GM12878 (cell line): ENCODE measurements at regions not wholly inside any gene's neighbourhood (a gene's known extent, or its start where the extent isn't known, plus 50 kb on each side); places are given as distances from the start of the nearest gene placed in this dataset.

Experiments used
- ATAC-seq: fragments of 200-7000 bp; cut with Tn5 transposase; 3 replicates; pipeline ENCODE4 v1.9.1; 2020; ENCODE audit warnings: mild to moderate bottlenecking, moderate library complexity
- BruUV-seq: library from RNA; stranded (reverse); fragments of 400-500 nt; replicated peaks from 2 replicates; lab custom pipeline; 2021; lab: Mats Ljungman, UMichigan
- CTCF ChIA-PET: fragments of 300-600 bp; sonication (Branson Sonifier 250); formaldehyde crosslinking; extraction: SDS; loops from one replicate; lab custom pipeline; 2021; ENCODE audit warnings: inconsistent platforms; lab: Yijun Ruan, JAX
- POLR2A ChIA-PET: fragments of 350-600 bp; formaldehyde crosslinking; extraction: SDS; loops from one replicate; lab custom pipeline; 2021; ENCODE audit warnings: inconsistent platforms; lab: Charles Lee
- RAD21 ChIA-PET: fragments of 300-600 bp; sonication (Branson Sonifier 250); formaldehyde crosslinking; loops from one replicate; lab custom pipeline; 2023; ENCODE audit warnings: antibody characterized with exemption; ENCODE audit not compliant: unreplicated experiment; lab: Charles Lee
- SMC1A ChIA-PET: fragments of 300-600 bp; sonication (Branson Sonifier 250); formaldehyde crosslinking; loops from one replicate; lab custom pipeline; 2023; ENCODE audit not compliant: unreplicated experiment, uncharacterized antibody; lab: Charles Lee
- DNase-seq: peaks from one replicate; pipeline ENCODE4 v3.0.0-alpha.2; 2011; ENCODE audit warnings: low read depth, low spot score
- FAIRE-seq: peaks from 3 replicates; lab custom pipeline; 2011; peaks lifted over from hg19 to GRCh38; lab: Jason Lieb, UNC
- H2AFZ ChIP-seq: 2 replicates; pipeline ENCODE4 v1.6.0; 2011; ENCODE audit warnings: low read depth, low read length, control low read depth; ENCODE audit not compliant: control insufficient read depth
- H3K27ac ChIP-seq: 2 replicates; pipeline ENCODE4 v1.5.1; 2011; ENCODE audit warnings: control low read depth; ENCODE audit not compliant: control insufficient read depth, insufficient read depth
- H3K27me3 ChIP-seq, 2 experiments: replicated peaks in 1 of 2; 2 replicates each; pipeline versions ENCODE4 v1.6.0 to v1.6.1; 2011; ENCODE audit warnings: low read length in 1 of 2; ENCODE audit not compliant: control insufficient read depth in 2 of 2, insufficient read depth in 2 of 2
- H3K36me3 ChIP-seq, 2 experiments: 2 replicates each; pipeline ENCODE4 v1.5.1; 2011; ENCODE audit warnings: low read length in 1 of 2; ENCODE audit not compliant: control insufficient read depth in 2 of 2, insufficient read depth in 2 of 2
- H3K4me1 ChIP-seq: 2 replicates; pipeline ENCODE4 v1.6.1; 2011; ENCODE audit warnings: mild to moderate bottlenecking, low read length, moderate library complexity, mixed read lengths; ENCODE audit not compliant: control insufficient read depth, insufficient read depth
- H3K4me2 ChIP-seq: 2 replicates; pipeline ENCODE4 v1.6.0; 2011; ENCODE audit warnings: control low read depth; ENCODE audit not compliant: control insufficient read depth, insufficient read depth
- H3K4me3 ChIP-seq: fragments of 200-600 bp; sonication (generic); 2 replicates; pipeline ENCODE4 v1.5.1; 2016
- H3K79me2 ChIP-seq: 2 replicates; pipeline ENCODE4 v1.6.0; 2011; ENCODE audit warnings: low read length; ENCODE audit not compliant: control insufficient read depth, insufficient read depth
- H3K9ac ChIP-seq: 2 replicates; pipeline ENCODE4 v1.8.0; 2011; ENCODE audit warnings: low read length, control low read depth, mixed read lengths; ENCODE audit not compliant: control insufficient read depth, insufficient read depth
- H3K9me3 ChIP-seq: replicated peaks from 3 replicates; pipeline ENCODE4 v1.5.1; 2011; ENCODE audit warnings: mild to moderate bottlenecking, low read length; ENCODE audit not compliant: control insufficient read depth, insufficient read depth
- H4K20me1 ChIP-seq: 2 replicates; pipeline ENCODE4 v1.6.0; 2011; ENCODE audit not compliant: control insufficient read depth, insufficient read depth
- CHD1 ChIP-seq: IDR thresholded peaks from 2 replicates; pipeline ENCODE4 v1.6.1; 2012; ENCODE audit warnings: low read depth, low read length, improper control_type of control experiment
- CREB1 ChIP-seq: IDR thresholded peaks from 2 replicates; pipeline ENCODE4 v1.6.1; 2012; ENCODE audit warnings: low read depth, mild to moderate bottlenecking, inconsistent platforms
- EGR1 ChIP-seq, 2 experiments: IDR thresholded peaks; 1 replicate in 1 of 2; 2 replicates in 1 of 2; pipeline ENCODE4 v1.6.1; 2011 to 2012; ENCODE audit warnings: low read depth in 2 of 2, low read length in 2 of 2, borderline replicate concordance in 1 of 2, mild to moderate bottlenecking in 1 of 2, moderate library complexity in 1 of 2
- IKZF2 ChIP-seq, 2 experiments: fragments of 450-650 bp; IDR thresholded peaks; 2 replicates each; pipeline ENCODE4 v1.6.1; 2017; ENCODE audit warnings: mild to moderate bottlenecking in 2 of 2, moderate library complexity in 2 of 2
- SREBF2 ChIP-seq: IDR thresholded peaks from 2 replicates; pipeline ENCODE4 v1.6.1; 2012; ENCODE audit warnings: mild to moderate bottlenecking, low read length
- WGBS: methylation state at CpG from one replicate; pipeline ENCODE4 v1.1.6; 2016; ENCODE audit warnings: low lambda C conversion rate; ENCODE audit not compliant: insufficient replicate concordance, insufficient coverage; ENCODE audit errors: missing lambda C conversion rate; 5-methylcytosine and 5-hydroxymethylcytosine counted together
- in situ Hi-C: fragments of 300-500 bp; cut with MboI; formaldehyde crosslinking; loops from 9 replicates; pipeline ENCODE4 v1.14.3; 2018; ENCODE audit warnings: mixed read lengths
- intact Hi-C: fragments of 100-400 bp; cut with micrococcal nuclease; formaldehyde crosslinking; loops from one replicate; pipeline ENCODE4 v1.14.2; 2022; ENCODE audit not compliant: unreplicated experiment
- TF ChIP-seq, protein P1 (sequence below): IDR thresholded peaks from 2 replicates; pipeline ENCODE4 v1.6.1; 2012; ENCODE audit warnings: improper control_type of control experiment, low read depth, low read length; ENCODE audit not compliant: insufficient replicate concordance

DNA sequence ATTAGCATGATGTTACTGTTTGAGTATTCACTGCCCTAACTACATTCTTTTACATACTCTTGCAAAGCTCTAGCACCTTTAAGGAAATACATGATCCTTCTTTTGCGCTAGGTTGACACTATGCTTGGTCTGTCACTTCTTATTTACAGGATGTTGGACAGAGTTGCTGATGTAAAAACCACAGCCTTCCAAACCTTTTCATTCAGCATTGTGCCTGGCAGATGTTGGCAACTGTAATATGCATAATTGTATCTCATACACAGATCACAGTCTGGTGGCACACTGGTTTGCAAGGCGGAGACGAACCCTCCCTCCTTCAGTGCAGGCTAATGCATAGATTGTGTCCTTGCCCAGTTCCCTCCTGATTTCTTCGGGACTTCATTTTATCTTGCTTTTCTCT, 224.1 kb downstream of the SNX19 start:
- CTCF ChIA-PET: no interaction called here
- in situ Hi-C loops: no loop called here

More for the DNA sequence above, 224.1 kb downstream of the SNX19 start:
- H2AFZ ChIP-seq: no peak overlapping the region
- no peak overlapping the region for H3K4me2 ChIP-seq
- no peaks in the 10 kb centered on the region; a peak in 1 of 4 replicates for H3K27me3 ChIP-seq
- POLR2A ChIA-PET: no interaction called here
- RAD21 ChIA-PET: no interaction called here
- no peak overlapping the region for H3K9ac ChIP-seq
- H3K4me1 ChIP-seq: no peaks in the 10 kb centered on the region
- DNase-seq (no peak), FAIRE-seq (no peak), ATAC-seq (no peak)
- no peak overlapping the region for H3K27ac ChIP-seq
- WGBS: 51% methylated on average over 4 of the region's 4 CpGs
- BruUV-seq: no TSS peak
- no peak overlapping the region for H3K4me3 ChIP-seq
- intact Hi-C loops: no loop called here
- H3K79me2 ChIP-seq: no peaks in the 10 kb centered on the region
- no peaks in the 10 kb centered on the region for H3K36me3 ChIP-seq
- TF ChIP-seq, protein P1, sequence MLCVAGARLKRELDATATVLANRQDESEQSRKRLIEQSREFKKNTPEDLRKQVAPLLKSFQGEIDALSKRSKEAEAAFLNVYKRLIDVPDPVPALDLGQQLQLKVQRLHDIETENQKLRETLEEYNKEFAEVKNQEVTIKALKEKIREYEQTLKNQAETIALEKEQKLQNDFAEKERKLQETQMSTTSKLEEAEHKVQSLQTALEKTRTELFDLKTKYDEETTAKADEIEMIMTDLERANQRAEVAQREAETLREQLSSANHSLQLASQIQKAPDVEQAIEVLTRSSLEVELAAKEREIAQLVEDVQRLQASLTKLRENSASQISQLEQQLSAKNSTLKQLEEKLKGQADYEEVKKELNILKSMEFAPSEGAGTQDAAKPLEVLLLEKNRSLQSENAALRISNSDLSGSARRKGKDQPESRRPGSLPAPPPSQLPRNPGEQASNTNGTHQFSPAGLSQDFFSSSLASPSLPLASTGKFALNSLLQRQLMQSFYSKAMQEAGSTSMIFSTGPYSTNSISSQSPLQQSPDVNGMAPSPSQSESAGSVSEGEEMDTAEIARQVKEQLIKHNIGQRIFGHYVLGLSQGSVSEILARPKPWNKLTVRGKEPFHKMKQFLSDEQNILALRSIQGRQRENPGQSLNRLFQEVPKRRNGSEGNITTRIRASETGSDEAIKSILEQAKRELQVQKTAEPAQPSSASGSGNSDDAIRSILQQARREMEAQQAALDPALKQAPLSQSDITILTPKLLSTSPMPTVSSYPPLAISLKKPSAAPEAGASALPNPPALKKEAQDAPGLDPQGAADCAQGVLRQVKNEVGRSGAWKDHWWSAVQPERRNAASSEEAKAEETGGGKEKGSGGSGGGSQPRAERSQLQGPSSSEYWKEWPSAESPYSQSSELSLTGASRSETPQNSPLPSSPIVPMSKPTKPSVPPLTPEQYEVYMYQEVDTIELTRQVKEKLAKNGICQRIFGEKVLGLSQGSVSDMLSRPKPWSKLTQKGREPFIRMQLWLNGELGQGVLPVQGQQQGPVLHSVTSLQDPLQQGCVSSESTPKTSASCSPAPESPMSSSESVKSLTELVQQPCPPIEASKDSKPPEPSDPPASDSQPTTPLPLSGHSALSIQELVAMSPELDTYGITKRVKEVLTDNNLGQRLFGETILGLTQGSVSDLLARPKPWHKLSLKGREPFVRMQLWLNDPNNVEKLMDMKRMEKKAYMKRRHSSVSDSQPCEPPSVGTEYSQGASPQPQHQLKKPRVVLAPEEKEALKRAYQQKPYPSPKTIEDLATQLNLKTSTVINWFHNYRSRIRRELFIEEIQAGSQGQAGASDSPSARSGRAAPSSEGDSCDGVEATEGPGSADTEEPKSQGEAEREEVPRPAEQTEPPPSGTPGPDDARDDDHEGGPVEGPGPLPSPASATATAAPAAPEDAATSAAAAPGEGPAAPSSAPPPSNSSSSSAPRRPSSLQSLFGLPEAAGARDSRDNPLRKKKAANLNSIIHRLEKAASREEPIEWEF: no peak
- TF ChIP-seq SREBF2 (no peak), IKZF2 (IDR thresholded peaks at IDR 0.05) (no peak), CHD1 (no peak), CREB1 (no peak), EGR1 (IDR thresholded peaks at IDR 0.05; ENCODE audit: borderline replicate concordance in 1 of 2, low read depth in 2 of 2, low read length in 2 of 2) (no peak)
- SMC1A ChIA-PET: no interaction called here
- H4K20me1 ChIP-seq: no peaks in the 10 kb centered on the region
- no peaks in the 10 kb centered on the region for H3K9me3 ChIP-seq
